ENCODE measurements at regions not wholly inside any gene's neighbourhood (a gene's known extent, or its start where the extent isn't known, plus 50 kb on each side); places are given as distances from the start of the nearest gene placed in this dataset.
"Not testable (repeated sequence)": the region's sequence is repeated elsewhere in the genome, so short reads cannot be mapped to it uniquely, and the experiment has no call there.

GRCh38 chr4:9608300-9608699 is 164.1 kb downstream of the DEFB131A start:
- DNase-seq (ENCODE audit: low spot score), result no peak
- in situ Hi-C loops (cut with MboI; ENCODE audit: low pct_unique_long_range_greater_than_20kb, low sequenced_read_pairs, unreplicated experiment), result no loop called here
- TF ChIP-seq CTCF (IDR thresholded peaks at IDR 0.05; ENCODE audit: extremely low read depth, insufficient read depth, missing control alignments), result no peak

GRCh38 chr4:9610321-9610720 is 166.1 kb downstream of the DEFB131A start:
- in situ Hi-C loops (cut with MboI; ENCODE audit: low pct_unique_long_range_greater_than_20kb, low sequenced_read_pairs, unreplicated experiment), result not testable (repeated sequence)

DNA sequence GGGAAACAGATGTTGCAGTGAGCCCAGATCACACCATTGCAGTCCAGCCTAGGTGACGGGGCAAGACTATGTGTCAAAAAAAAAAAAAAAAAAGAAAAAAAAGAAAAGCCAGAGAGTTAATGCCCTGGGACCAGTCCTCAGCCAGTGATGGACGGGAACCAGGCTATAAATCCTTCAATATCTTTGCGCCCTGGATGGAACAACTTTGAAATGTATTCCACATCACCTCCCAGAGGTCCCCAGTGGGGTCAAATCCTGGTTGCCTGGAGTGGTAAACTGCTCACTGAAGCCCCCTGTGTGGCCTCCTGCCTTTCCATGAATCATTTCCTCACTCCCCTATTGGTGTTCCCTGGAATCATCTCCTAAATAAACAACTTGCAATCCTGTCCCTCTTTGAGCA is 166.9 kb downstream of the DEFB131A start:
- DNase-seq (ENCODE audit: low spot score), result no peak
- TF ChIP-seq CTCF (IDR thresholded peaks at IDR 0.05; ENCODE audit: extremely low read depth, insufficient read depth, missing control alignments), result no peak
- in situ Hi-C loops (cut with MboI; ENCODE audit: low pct_unique_long_range_greater_than_20kb, low sequenced_read_pairs, unreplicated experiment), result no loop called here

More at GRCh38 chr4:9610321-9610720, 166.1 kb downstream of the DEFB131A start:
- not testable (repeated sequence) for DNase-seq (ENCODE audit: low spot score)

- in situ Hi-C loops (cut with MboI; ENCODE audit: low pct_unique_long_range_greater_than_20kb, low sequenced_read_pairs, unreplicated experiment); DNase-seq (ENCODE audit: low spot score): not testable (repeated sequence)
These were observed 145.0 kb upstream of the DRD5 start for GRCh38 chr4:9636411-9636810.

DNA sequence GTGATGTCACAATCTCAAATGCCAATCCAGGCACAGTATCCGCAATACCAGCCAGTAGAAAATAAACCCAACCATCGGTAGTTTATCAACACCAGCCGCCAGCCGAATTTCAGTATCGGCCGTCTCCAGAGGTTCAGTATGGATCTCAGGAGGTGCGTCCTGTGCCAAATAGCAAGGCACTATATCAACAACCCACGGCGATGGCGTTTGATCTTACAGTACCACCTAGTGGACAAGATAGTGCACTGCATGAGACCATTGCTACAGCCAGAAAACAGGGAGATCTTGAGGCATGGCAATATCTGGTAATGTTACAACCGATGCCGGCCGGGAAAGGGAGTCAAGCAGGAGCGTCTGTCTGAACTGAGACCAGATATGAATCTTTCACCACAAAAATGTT is 121.8 kb upstream of the DRD5 start:
- peak; percentile 36 for TF ChIP-seq CTCF (IDR thresholded peaks at IDR 0.05; ENCODE audit: extremely low read depth, insufficient read depth, missing control alignments)
- in situ Hi-C loops (cut with MboI; ENCODE audit: low pct_unique_long_range_greater_than_20kb, low sequenced_read_pairs, unreplicated experiment); DNase-seq (ENCODE audit: low spot score): not testable (repeated sequence)

DNA sequence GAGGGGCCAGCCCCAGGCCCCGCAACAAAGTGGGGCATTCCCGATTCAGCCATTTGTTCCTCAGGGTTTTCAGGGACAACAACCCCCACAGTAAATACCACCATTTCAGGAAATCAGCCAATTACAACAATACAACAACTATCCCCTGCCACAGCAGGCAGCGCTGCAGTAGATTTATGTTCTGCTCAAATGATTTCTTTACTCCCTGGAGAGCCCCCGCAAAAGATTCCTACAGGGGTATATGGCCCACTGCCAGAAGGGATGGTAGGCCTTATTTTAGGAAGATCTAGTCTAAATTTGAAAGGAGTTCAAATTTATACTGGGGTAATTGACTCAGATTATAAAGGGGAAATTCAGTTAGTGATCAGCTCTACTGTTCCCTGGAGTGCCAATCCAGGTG is 120.5 kb upstream of the DRD5 start:
- in situ Hi-C loops (cut with MboI; ENCODE audit: low pct_unique_long_range_greater_than_20kb, low sequenced_read_pairs, unreplicated experiment), result not testable (repeated sequence)

GRCh38 chr4:9670725-9671124 is 110.7 kb upstream of the DRD5 start:
- DNase-seq (ENCODE audit: low spot score); in situ Hi-C loops (cut with MboI; ENCODE audit: low pct_unique_long_range_greater_than_20kb, low sequenced_read_pairs, unreplicated experiment): not testable (repeated sequence)

More for the DNA sequence above, 120.5 kb upstream of the DRD5 start:
- DNase-seq (ENCODE audit: low spot score), result not testable (repeated sequence)

- in situ Hi-C loops (cut with MboI; ENCODE audit: low pct_unique_long_range_greater_than_20kb, low sequenced_read_pairs, unreplicated experiment); DNase-seq (ENCODE audit: low spot score): not testable (repeated sequence)
These were observed 104.1 kb upstream of the DRD5 start for GRCh38 chr4:9677357-9677756.

- in situ Hi-C loops (cut with MboI; ENCODE audit: low pct_unique_long_range_greater_than_20kb, low sequenced_read_pairs, unreplicated experiment), result no loop called here
- no peak for DNase-seq (ENCODE audit: low spot score)
- no peak for TF ChIP-seq CTCF (IDR thresholded peaks at IDR 0.05; ENCODE audit: extremely low read depth, insufficient read depth, missing control alignments)
These were observed 101.5 kb upstream of the DRD5 start for GRCh38 chr4:9679704-9680478.

GRCh38 chr4:9683174-9683573 is 98.3 kb upstream of the DRD5 start:
- DNase-seq (ENCODE audit: low spot score); in situ Hi-C loops (cut with MboI; ENCODE audit: low pct_unique_long_range_greater_than_20kb, low sequenced_read_pairs, unreplicated experiment): not testable (repeated sequence)

- DNase-seq (ENCODE audit: low spot score); in situ Hi-C loops (cut with MboI; ENCODE audit: low pct_unique_long_range_greater_than_20kb, low sequenced_read_pairs, unreplicated experiment): not testable (repeated sequence)
These were observed 96.4 kb upstream of the DRD5 start for GRCh38 chr4:9685016-9685415.

All from GM13977 (cell line).